KMS-11 (cell line): ENCODE measurements at regions not wholly inside any gene's neighbourhood (a gene's known extent, or its start where the extent isn't known, plus 50 kb on each side); places are given as distances from the start of the nearest gene placed in this dataset.

ENCODE experiments used
- H2AFZ ChIP-seq: fragments of 200-600 bp; sonication (generic); 2 replicates; pipeline ENCODE4 v1.6.1; 2016; ENCODE audit warnings: antibody characterized with exemption, mixed run types, low read depth
- H3K27ac ChIP-seq: fragments of 200-600 bp; sonication (generic); 2 replicates; pipeline ENCODE4 v1.6.1; 2016; ENCODE audit warnings: mild to moderate bottlenecking, mixed run types
- H3K27me3 ChIP-seq: fragments of 200-600 bp; sonication (generic); 2 replicates; pipeline ENCODE4 v1.6.1; 2017; ENCODE audit warnings: mild to moderate bottlenecking, low read depth, mixed run types, moderate library complexity; ENCODE audit not compliant: insufficient read depth
- H3K36me3 ChIP-seq: fragments of 200-600 bp; sonication (generic); 2 replicates; pipeline ENCODE4 v1.6.1; 2017; ENCODE audit warnings: mild to moderate bottlenecking, mixed run types; ENCODE audit not compliant: insufficient read depth
- H3K4me1 ChIP-seq: fragments of 200-600 bp; sonication (generic); 2 replicates; pipeline ENCODE4 v1.6.1; 2016; ENCODE audit warnings: mild to moderate bottlenecking, low read depth, mixed run types; ENCODE audit not compliant: poor library complexity, severe bottlenecking
- H3K4me2 ChIP-seq: fragments of 200-600 bp; sonication (generic); 2 replicates; pipeline ENCODE4 v1.7.0; 2016; ENCODE audit warnings: mild to moderate bottlenecking, mixed run types
- H3K4me3 ChIP-seq: fragments of 200-600 bp; sonication (generic); IDR thresholded peaks from 2 replicates; pipeline ENCODE4 v1.6.1; 2017; ENCODE audit warnings: low read depth, low read length, mixed read lengths; ENCODE audit not compliant: insufficient read depth
- H3K79me2 ChIP-seq: fragments of 200-600 bp; sonication (generic); 2 replicates; pipeline ENCODE4 v1.6.1; 2016; ENCODE audit warnings: low read depth, mixed run types; ENCODE audit not compliant: insufficient read depth
- H3K9ac ChIP-seq: fragments of 200-600 bp; sonication (generic); 2 replicates; pipeline ENCODE4 v1.6.1; 2016; ENCODE audit warnings: mild to moderate bottlenecking, mixed run types
- H4K20me1 ChIP-seq: fragments of 200-600 bp; sonication (generic); 2 replicates; pipeline ENCODE4 v1.6.1; 2016; ENCODE audit warnings: mild to moderate bottlenecking, mixed run types; ENCODE audit not compliant: insufficient read depth
- CTCF ChIP-seq: fragments of 200-600 bp; sonication (generic); conservative IDR thresholded peaks from 2 replicates; pipeline ENCODE4 v1.6.1; 2017; ENCODE audit warnings: low read depth, mild to moderate bottlenecking, antibody characterized with exemption, low read length, moderate library complexity, mixed read lengths

GRCh38 chr20:60802676-60803075, 449.4 kb upstream of the CDH4 start:
- Histone ChIP-seq H3K4me3 (no peak overlapping the region), H3K4me2 (no peak overlapping the region), H3K27me3 (no peaks in the 10 kb centered on the region), H3K27ac (no peak overlapping the region), H3K36me3 (no peaks in the 10 kb centered on the region), H3K9ac (no peak overlapping the region), H2AFZ (no peak overlapping the region), H4K20me1 (no peaks in the 10 kb centered on the region), H3K4me1 (peaks cover 16% of the 10 kb centered on the region), H3K79me2 (no peaks in the 10 kb centered on the region)
- no peak for TF ChIP-seq CTCF

GRCh38 chr20:60803335-60804055, 448.6 kb upstream of the CDH4 start:
- TF ChIP-seq CTCF = no peak
- no peaks in the 10 kb centered on the region for H3K27me3 ChIP-seq

GRCh38 chr20:60804240-60804917, 447.7 kb upstream of the CDH4 start:
- H3K9ac ChIP-seq = no peak overlapping the region; the same call in 1 of the 2 replicates
- H3K4me3 ChIP-seq = no peak overlapping the region
- H3K27ac ChIP-seq = peak overlapping the region; percentile 80; the same call in 1 of the 2 replicates
- no peaks in the 10 kb centered on the region for H3K36me3 ChIP-seq
- peak overlapping the region; percentile 67; the same call in 1 of the 2 replicates for H3K4me2 ChIP-seq
- H2AFZ ChIP-seq = peak overlapping the region; percentile 73; the same call in 1 of the 2 replicates
- H4K20me1 ChIP-seq = no peaks in the 10 kb centered on the region
- peaks cover 16% of the 10 kb centered on the region for H3K4me1 ChIP-seq
- no peaks in the 10 kb centered on the region for H3K27me3 ChIP-seq
- no peak for TF ChIP-seq CTCF
- H3K79me2 ChIP-seq = no peaks in the 10 kb centered on the region

More at GRCh38 chr20:60803335-60804055, 448.6 kb upstream of the CDH4 start:
- Histone ChIP-seq H2AFZ (no peak overlapping the region), H3K79me2 (no peaks in the 10 kb centered on the region), H3K4me3 (no peak overlapping the region), H3K4me2 (no peak overlapping the region), H3K27ac (no peak overlapping the region), H3K4me1 (peaks cover 16% of the 10 kb centered on the region), H3K36me3 (no peaks in the 10 kb centered on the region), H4K20me1 (no peaks in the 10 kb centered on the region), H3K9ac (no peak overlapping the region)

- H3K36me3 ChIP-seq = no peaks in the 10 kb centered on the region
- peak overlapping the region; percentile 73; the same call in 1 of the 2 replicates for H2AFZ ChIP-seq
- H3K4me3 ChIP-seq = no peak overlapping the region
- H3K79me2 ChIP-seq = no peaks in the 10 kb centered on the region
- H3K27ac ChIP-seq = peak overlapping the region; percentile 80
- H3K27me3 ChIP-seq = no peaks in the 10 kb centered on the region
- TF ChIP-seq CTCF = no peak
- peak overlapping the region; percentile 74 for H3K9ac ChIP-seq
- no peaks in the 10 kb centered on the region for H4K20me1 ChIP-seq
- peak overlapping the region; percentile 67 for H3K4me2 ChIP-seq
- H3K4me1 ChIP-seq = peaks cover 16% of the 10 kb centered on the region
These were observed 447.0 kb upstream of the CDH4 start for GRCh38 chr20:60804918-60805630.
